HFF-Myc (cell line): ENCODE measurements at regions not wholly inside any gene's neighbourhood (a gene's known extent, or its start where the extent isn't known, plus 50 kb on each side); places are given as distances from the start of the nearest gene placed in this dataset.

Experiments
- DNase-seq: peaks from one replicate; pipeline ENCODE4 v3.0.0-alpha.2; 2011; ENCODE audit warnings: low read depth; ENCODE audit errors: extremely low read depth
- H3K4me3 ChIP-seq: replicated peaks from 2 replicates; pipeline ENCODE4 v1.5.1; 2011; ENCODE audit warnings: low read depth, mild to moderate bottlenecking, control low read depth, low read length
- TF ChIP-seq, protein P1 (sequence below): IDR thresholded peaks from 2 replicates; pipeline ENCODE4 v1.5.1; 2012; ENCODE audit warnings: mild to moderate bottlenecking, low read depth, low read length, control low read depth; ENCODE audit errors: missing control alignments

DNA sequence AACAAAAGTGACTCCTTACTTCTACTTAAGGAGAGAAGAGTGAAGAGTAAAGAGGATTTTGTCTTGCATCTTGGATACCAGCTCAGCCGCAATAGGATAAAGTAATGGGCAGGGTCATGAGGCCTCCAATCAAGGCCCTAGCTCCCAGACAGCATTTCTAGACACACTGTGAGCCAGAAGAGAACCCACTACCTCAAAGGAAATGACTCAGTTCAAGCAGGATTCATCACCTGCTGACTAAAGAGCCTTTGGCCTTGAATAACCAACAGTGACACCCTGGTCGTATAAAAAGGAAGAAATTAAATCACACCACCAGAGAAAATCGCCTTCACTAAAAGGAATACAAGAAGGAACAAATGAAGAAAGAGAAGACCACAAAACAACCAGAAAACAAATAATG, 416.1 kb downstream of the PCDH18 start:
- H3K4me3 ChIP-seq: no peak overlapping the region
- DNase-seq: no peak
- TF ChIP-seq, protein P1, sequence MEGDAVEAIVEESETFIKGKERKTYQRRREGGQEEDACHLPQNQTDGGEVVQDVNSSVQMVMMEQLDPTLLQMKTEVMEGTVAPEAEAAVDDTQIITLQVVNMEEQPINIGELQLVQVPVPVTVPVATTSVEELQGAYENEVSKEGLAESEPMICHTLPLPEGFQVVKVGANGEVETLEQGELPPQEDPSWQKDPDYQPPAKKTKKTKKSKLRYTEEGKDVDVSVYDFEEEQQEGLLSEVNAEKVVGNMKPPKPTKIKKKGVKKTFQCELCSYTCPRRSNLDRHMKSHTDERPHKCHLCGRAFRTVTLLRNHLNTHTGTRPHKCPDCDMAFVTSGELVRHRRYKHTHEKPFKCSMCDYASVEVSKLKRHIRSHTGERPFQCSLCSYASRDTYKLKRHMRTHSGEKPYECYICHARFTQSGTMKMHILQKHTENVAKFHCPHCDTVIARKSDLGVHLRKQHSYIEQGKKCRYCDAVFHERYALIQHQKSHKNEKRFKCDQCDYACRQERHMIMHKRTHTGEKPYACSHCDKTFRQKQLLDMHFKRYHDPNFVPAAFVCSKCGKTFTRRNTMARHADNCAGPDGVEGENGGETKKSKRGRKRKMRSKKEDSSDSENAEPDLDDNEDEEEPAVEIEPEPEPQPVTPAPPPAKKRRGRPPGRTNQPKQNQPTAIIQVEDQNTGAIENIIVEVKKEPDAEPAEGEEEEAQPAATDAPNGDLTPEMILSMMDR: no peak

DNA sequence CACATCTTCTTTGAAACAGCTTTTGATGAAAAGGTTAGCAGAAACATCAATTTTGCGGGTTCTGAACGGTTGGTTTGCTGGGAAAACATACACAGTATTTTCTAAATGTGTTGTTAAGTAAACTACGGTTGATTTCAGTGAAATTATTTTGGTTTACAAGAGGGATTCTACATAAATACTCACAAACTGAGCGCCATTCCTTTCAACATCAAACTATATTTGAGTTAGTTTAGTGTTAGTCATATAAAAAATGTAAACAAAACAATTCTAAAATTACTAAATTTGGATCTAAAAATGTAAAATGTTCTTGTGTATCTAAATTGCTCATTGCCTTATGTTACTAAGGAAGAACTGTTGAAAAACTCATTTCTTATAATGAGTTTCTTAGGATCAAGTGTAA, 425.6 kb downstream of the PCDH18 start:
- TF ChIP-seq, protein P1: no peak
- no peak overlapping the region for H3K4me3 ChIP-seq
- no peak for DNase-seq

DNA sequence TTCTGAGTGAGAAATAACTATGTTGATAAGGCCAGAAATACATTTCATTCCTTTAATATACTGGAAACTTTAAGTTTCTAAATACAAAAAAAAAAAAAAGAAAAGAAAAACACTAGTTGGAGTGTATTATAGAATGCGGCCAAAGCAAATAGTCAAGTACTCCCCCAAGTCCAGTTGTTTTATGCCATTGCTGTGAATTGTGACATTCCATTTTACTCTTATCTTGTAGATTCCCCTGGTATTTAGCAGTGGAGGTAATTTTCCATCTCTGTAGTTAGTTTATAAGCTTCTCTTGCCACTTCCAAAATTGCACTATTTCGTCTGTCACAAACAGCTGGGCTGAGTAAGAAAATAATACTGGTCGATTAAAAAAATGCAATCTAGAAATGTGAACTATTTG, 426.0 kb downstream of the PCDH18 start:
- H3K4me3 ChIP-seq: no peak overlapping the region
- TF ChIP-seq, protein P1: no peak
- no peak for DNase-seq

DNA sequence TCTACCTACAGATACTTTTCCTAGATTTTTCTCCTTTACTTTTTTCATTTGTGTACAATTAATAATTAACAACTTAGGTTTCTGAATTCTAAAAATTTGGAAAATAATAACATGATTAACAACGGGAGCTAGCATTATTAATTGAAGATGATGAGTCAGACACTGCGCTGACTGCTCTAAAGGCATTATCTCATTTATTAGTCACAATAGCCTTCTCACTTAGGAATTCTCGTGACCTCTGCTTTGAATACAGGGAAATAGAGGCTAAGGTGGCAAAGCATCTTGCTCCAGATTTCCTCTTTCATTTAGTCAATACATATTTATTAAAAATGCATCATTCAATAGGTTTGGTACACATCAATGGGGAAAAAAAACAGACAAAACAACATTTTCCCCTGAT, 441.3 kb downstream of the PCDH18 start:
- TF ChIP-seq, protein P1: no peak
- H3K4me3 ChIP-seq: no peak overlapping the region
- no peak for DNase-seq

DNA sequence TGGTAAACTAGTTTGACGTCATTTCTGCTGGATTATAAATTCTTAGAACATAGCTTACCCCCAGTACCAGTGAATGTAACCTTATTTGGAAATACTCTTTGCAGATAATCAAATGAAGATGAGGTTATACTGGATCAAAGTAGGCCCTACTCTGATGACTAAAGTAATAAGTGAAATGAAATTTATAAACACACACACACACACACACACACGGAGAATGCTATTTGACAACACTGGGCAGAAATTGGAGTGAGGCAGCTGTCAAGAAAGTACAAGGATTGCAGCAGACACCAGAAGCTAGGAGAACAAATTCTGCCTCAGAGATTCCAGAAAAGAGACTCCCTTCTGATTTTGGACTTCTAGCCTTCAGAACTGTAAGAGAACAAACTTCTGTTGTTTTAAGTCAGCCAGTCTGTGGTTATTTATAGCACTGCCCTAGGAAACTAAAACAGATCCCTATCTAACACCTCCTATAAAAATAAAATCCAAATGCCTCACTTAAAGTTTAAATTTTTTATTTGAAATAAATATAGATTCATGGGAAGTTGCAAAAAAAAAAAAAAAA, 448.6 kb downstream of the PCDH18 start:
- TF ChIP-seq, protein P1: no peak
- no peak for DNase-seq
- no peak overlapping the region for H3K4me3 ChIP-seq

DNA sequence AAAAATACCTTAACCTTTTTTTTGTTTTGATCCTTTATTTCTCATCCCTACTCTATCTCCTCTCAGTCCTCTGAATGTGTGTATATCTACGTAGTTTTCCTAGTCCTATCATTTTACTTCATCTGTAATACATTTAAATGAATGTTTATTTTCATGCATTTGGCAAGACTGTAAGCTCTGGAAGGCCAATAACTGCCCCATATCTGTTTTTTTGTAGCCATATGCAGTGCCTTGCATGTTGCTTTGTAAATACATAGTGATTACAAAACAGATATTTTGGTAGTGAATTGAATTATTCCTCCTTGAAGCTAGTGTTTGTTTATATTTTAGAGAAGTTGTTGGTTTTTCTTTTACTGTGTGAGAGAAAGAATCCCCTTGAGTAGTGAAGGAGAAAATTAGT, 450.2 kb downstream of the PCDH18 start:
- no peak for DNase-seq
- no peak overlapping the region for H3K4me3 ChIP-seq
- TF ChIP-seq, protein P1: no peak

DNA sequence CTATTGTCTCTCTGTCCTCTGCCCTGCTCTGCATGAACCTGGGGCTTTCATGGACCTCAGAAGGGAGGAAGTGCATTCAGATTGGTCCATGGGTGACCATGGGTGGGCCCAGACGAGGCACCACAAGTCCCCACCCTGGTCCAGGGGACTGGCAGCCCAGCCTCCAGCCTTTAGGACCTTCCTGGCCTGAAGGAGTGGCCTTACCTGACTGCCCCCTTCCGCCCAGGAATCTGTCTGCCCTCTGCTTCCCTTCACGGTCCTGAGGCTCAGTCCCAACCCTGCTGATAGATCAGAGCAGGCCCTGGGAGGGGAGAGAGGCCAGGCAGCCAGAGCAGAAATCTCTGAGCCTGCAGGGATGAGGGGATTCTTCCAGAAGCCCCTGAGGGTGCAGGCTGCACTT, 455.4 kb downstream of the PCDH18 start:
- no peak for DNase-seq
- H3K4me3 ChIP-seq: no peak overlapping the region
- TF ChIP-seq, protein P1: no peak
